Pancreas (tissue), 10 donors: ENCODE measurements at regions not wholly inside any gene's neighbourhood (a gene's known extent, or its start where the extent isn't known, plus 50 kb on each side); places are given as distances from the start of the nearest gene placed in this dataset.

Experiments used
- ATAC-seq, 4 donors: fragments of 200-7000 bp; cut with Tn5 transposase; one replicate each; pipeline versions ENCODE4 v1.8.0 to v1.9.1; 2020; ENCODE audit warnings: mild to moderate bottlenecking in 4 of 4, moderate library complexity in 4 of 4
- DNase-seq, 6 donors: peaks; one replicate each; pipeline ENCODE4 v3.0.0-alpha.2; 2020
- FAIRE-seq: peaks from 2 replicates; lab custom pipeline; 2012; peaks lifted over from hg19 to GRCh38; lab: Jason Lieb, UNC
- H3K27ac ChIP-seq, 4 donors: fragments of 200-600 bp; sonication (generic); 1 replicate in 3 of 4; 2 replicates in 1 of 4; pipeline versions ENCODE4 v1.5.0 to v1.8.0; 2020
- H3K27me3 ChIP-seq, 4 donors: fragments of 200-600 bp; one replicate each; pipeline ENCODE4 v1.8.0; 2021
- H3K36me3 ChIP-seq, 3 donors: fragments of 200-600 bp; sonication (generic) in 1 of 3; one replicate each; pipeline versions ENCODE4 v1.5.0 to v1.8.0; 2020 to 2021
- H3K4me1 ChIP-seq, 3 donors: fragments of 200-600 bp; one replicate each; pipeline ENCODE4 v1.8.0; 2021
- H3K4me3 ChIP-seq, 4 donors: fragments of 200-600 bp; sonication (generic) in 2 of 4; one replicate each; pipeline versions ENCODE4 v1.5.0 to v1.8.0; 2020 to 2021
- H3K9me3 ChIP-seq, 4 donors: fragments of 200-600 bp; one replicate each; pipeline ENCODE4 v1.8.0; 2021
- CTCF ChIP-seq, 4 donors: fragments of 200-600 bp; sonication (generic) in 3 of 4; IDR thresholded peaks; one replicate each; pipeline versions ENCODE4 v1.5.0 to v1.8.0; 2021; ENCODE audit warnings: antibody characterized with exemption in 4 of 4
- WGBS, 2 donors: extraction: QIAGEN DNeasy Blood & Tissue Kit; methylation state at CpG; one replicate each; pipeline ENCODE4 v1.1.7; 2013; 5-methylcytosine and 5-hydroxymethylcytosine counted together
- intact Hi-C, 3 donors: fragments of 100-400 bp; cut with DNase I; formaldehyde crosslinking; loops; one replicate each; pipeline versions ENCODE4 v1.11.1 to v1.14.2; 2022
- donor health status: healthy with polysubstance abuse.
- donor health status: DM: no; HTN: no; CAD: no; lungs with moderate emphysema.
- donor health status: DM: no; HTN: no; CAD: no.
- donor health status: control.
- donor health status: control.
- donor health status: Bipolar disorder and iron deficiency.
- donor health status: DM: yes; HTN: yes; CAD: no.
- donor health status: DM: no; HTN: no; CAD: no.
- donor health status: DM: no; HTN: no; CAD: no.
- donor health status: DM: yes; HTN: yes; CAD: no.

GRCh38 chr6:50591135-50591534 is 122.2 kb upstream of the TFAP2D start:
- no peak overlapping the region for H3K4me3 ChIP-seq
- H3K27ac ChIP-seq, result no peak overlapping the region
- H3K36me3 ChIP-seq, result no peaks in the 10 kb centered on the region
- H3K9me3 ChIP-seq, result no peaks in the 10 kb centered on the region
- H3K4me1 ChIP-seq, result no peaks in the 10 kb centered on the region
- DNase-seq (no peak), ATAC-seq (no peak), FAIRE-seq (no peak)
- H3K27me3 ChIP-seq, result peaks cover 0 to 5% (median 0%) of the 10 kb centered on the region in 4 donors
- no peak for TF ChIP-seq CTCF (IDR thresholded peaks at IDR 0.05)
- WGBS, 2 donors, result 37 to 44% methylated on average over 4 of the region's 4 CpGs
- intact Hi-C loops, result no loop called here

GRCh38 chr6:50600280-50600679 is 113.0 kb upstream of the TFAP2D start:
- H3K36me3 ChIP-seq, result no peaks in the 10 kb centered on the region
- no peaks in the 10 kb centered on the region for H3K9me3 ChIP-seq
- FAIRE-seq (no peak), ATAC-seq (no peak), DNase-seq (no peak)
- H3K4me3 ChIP-seq, result no peak overlapping the region
- intact Hi-C loops, result loop anchor here in 1 of 3 donors (10.0 kb wide), 1 partner anchor 475 kb away; no protein-coding TSS in a partner anchor
- 71 to 83% methylated on average over 3 of the region's 3 CpGs for WGBS, 2 donors
- no peak for TF ChIP-seq CTCF (IDR thresholded peaks at IDR 0.05)
- no peaks in the 10 kb centered on the region for H3K27me3 ChIP-seq
- H3K27ac ChIP-seq, result no peak overlapping the region
- H3K4me1 ChIP-seq, result no peaks in the 10 kb centered on the region

- DNase-seq, result no peak
- peak; percentile 75 for FAIRE-seq
- Histone ChIP-seq H3K9me3 (no peaks in the 10 kb centered on the region), H3K36me3 (no peaks in the 10 kb centered on the region), H3K27ac (no peak overlapping the region), H3K27me3 (peaks cover 0 to 4% (median 0%) of the 10 kb centered on the region in 4 donors), H3K4me1 (no peaks in the 10 kb centered on the region), H3K4me3 (no peak overlapping the region)
- WGBS, 2 donors, result 38 to 43% methylated on average over 2 of the region's 2 CpGs
- peak; percentile 58 to 80 (median 62) for TF ChIP-seq CTCF (IDR thresholded peaks at IDR 0.05)
- peak in 2 of 4 donors; percentile 32 to 47 for ATAC-seq
- intact Hi-C loops, result loop anchor here in 1 of 3 donors (10.0 kb wide), 1 partner anchor 477 kb away; no protein-coding TSS in a partner anchor
Measured at GRCh38 chr6:50602292-50602691, 111.0 kb upstream of the TFAP2D start.

GRCh38 chr6:50608421-50608820 is 104.9 kb upstream of the TFAP2D start:
- intact Hi-C loops, result loop anchor here in 1 of 3 donors (10.0 kb wide), 1 partner anchor 484 kb away; no protein-coding TSS in a partner anchor
- FAIRE-seq, result no peak
- peak in 1 of 4 donors; percentile 44 for ATAC-seq
- H3K27me3 ChIP-seq, result peaks cover 0 to 4% (median 0%) of the 10 kb centered on the region in 4 donors
- H3K9me3 ChIP-seq, result no peaks in the 10 kb centered on the region
- no peak for TF ChIP-seq CTCF (IDR thresholded peaks at IDR 0.05)
- no peak overlapping the region for H3K27ac ChIP-seq
- DNase-seq, result no peak
- no peak overlapping the region for H3K4me3 ChIP-seq
- no peaks in the 10 kb centered on the region for H3K4me1 ChIP-seq
- H3K36me3 ChIP-seq, result no peaks in the 10 kb centered on the region
- WGBS, 2 donors, result 37 to 38% methylated on average over 5 of the region's 5 CpGs

- DNase-seq (no peak), FAIRE-seq (no peak), ATAC-seq (no peak)
- no peak overlapping the region for H3K4me3 ChIP-seq
- peaks cover 0 to 4% (median 0%) of the 10 kb centered on the region in 4 donors for H3K27me3 ChIP-seq
- no peak for TF ChIP-seq CTCF (IDR thresholded peaks at IDR 0.05)
- H3K9me3 ChIP-seq, result no peaks in the 10 kb centered on the region
- H3K4me1 ChIP-seq, result no peaks in the 10 kb centered on the region
- no peaks in the 10 kb centered on the region for H3K36me3 ChIP-seq
- WGBS, 2 donors, result 55 to 61% methylated on average over 2 of the region's 2 CpGs
- intact Hi-C loops, result no loop called here
- H3K27ac ChIP-seq, result no peak overlapping the region
Measured at GRCh38 chr6:50610562-50610961, 102.8 kb upstream of the TFAP2D start.
